ENCODE measurements at regions not wholly inside any gene's neighbourhood (a gene's known extent, or its start where the extent isn't known, plus 50 kb on each side); places are given as distances from the start of the nearest gene placed in this dataset.
"Not testable (repeated sequence)": the region's sequence is repeated elsewhere in the genome, so short reads cannot be mapped to it uniquely, and the experiment has no call there.

DNA sequence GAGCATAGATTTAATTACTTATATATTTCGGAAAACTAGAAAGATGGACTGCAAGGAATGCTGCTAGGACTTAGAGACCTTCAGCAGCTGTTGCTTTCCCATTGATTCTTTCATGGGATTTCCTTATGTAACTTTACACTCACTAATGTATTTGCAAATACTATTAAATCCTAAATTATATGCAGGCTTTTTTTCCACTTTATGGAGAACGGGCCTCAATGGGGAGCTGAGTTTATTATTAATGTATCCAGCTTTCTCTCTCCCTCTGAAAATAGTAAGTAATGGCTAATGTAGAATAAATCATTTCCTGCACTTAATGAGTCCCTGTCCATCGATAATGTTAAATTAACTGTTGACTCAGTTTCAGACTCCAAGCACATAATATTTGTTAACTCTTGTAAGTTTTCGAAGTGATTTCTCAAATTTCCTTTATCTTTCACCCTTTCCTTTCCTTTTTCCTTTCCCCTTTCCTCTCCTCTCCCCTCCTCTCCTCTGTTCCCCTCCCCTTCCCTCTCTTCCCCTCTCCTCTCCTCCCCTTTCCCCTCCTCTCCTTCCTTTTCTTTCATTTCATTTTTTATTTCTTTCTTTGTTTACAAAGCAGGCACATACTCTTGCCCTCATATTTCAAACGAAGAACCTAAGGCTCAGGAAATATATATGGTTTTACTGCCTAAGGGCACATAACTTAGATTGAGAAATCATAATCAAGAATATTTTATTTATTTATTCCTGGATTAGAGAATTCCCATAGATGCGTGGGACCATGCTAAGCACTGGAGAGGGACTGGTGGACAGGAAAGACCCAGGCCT is 503.6 kb downstream of the MMUT start:
- H3K27ac Mint-ChIP-seq: no peak overlapping the region
- Histone ChIP-seq H3K27ac (ENCODE audit: low read length) (no peak overlapping the region), H3K36me3 (ENCODE audit: control insufficient read depth in 2 of 2, extremely low read depth in 1 of 2, insufficient read depth in 1 of 2, low read length in 1 of 2) (no peaks in the 10 kb centered on the region), H3K4me3 (ENCODE audit: control insufficient read depth in 1 of 2, extremely low read depth in 1 of 2, low read length in 1 of 2) (no peak overlapping the region), H3K9me3 (no peaks in the 10 kb centered on the region), H3K4me1 (ENCODE audit: control insufficient read depth in 1 of 2, extremely low read depth in 1 of 2, insufficient read depth in 2 of 2, low read length in 2 of 2) (no peaks in the 10 kb centered on the region), H3K27me3 (replicated peaks in 1 of 2; ENCODE audit: control insufficient read depth in 2 of 2, extremely low read depth in 1 of 2, insufficient read depth in 2 of 2, low read length in 1 of 2) (no peaks in the 10 kb centered on the region)
- no peak overlapping the region for H3K4me3 Mint-ChIP-seq
- DNase-seq (no peak), ATAC-seq (replicated peaks in 1 of 4) (no peak)
- ChIA-PET CTCF (no interaction called here), POLR2A (no interaction called here)
- 59% methylated on average over 2 of the region's 6 CpGs for WGBS (ENCODE audit: insufficient coverage)
- no peaks in the 10 kb centered on the region for H3K27me3 Mint-ChIP-seq
- no peaks in the 10 kb centered on the region for H3K4me1 Mint-ChIP-seq
- peaks cover 7 to 18% (median 10%) of the 10 kb centered on the region in 3 donors for H3K9me3 Mint-ChIP-seq
- no peaks in the 10 kb centered on the region for H3K36me3 Mint-ChIP-seq

DNA sequence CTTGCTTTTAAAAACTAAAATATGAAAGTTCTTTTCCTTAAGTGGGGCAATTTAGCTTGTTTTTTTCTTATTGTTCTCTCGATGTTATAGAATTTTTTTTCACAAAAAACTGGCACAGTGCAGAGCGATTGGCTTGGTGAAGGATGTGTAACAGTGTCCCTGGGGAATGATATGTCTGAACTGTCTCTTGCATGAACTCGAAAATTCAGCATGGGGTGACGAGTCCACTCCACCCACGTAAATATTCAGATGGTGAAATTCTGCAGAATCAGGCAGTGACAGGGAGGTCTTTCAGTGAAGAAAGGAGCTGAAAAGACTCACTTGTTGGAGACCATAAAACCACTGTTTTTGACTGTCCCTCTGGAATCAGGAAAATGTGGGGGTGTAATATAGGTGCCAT is 505.3 kb downstream of the MMUT start:
- Histone ChIP-seq H3K27ac (ENCODE audit: low read length) (no peak overlapping the region), H3K4me3 (ENCODE audit: control insufficient read depth in 1 of 2, extremely low read depth in 1 of 2, low read length in 1 of 2) (no peak overlapping the region), H3K36me3 (ENCODE audit: control insufficient read depth in 2 of 2, extremely low read depth in 1 of 2, insufficient read depth in 1 of 2, low read length in 1 of 2) (no peaks in the 10 kb centered on the region), H3K27me3 (replicated peaks in 1 of 2; ENCODE audit: control insufficient read depth in 2 of 2, extremely low read depth in 1 of 2, insufficient read depth in 2 of 2, low read length in 1 of 2) (no peaks in the 10 kb centered on the region), H3K4me1 (ENCODE audit: control insufficient read depth in 1 of 2, extremely low read depth in 1 of 2, insufficient read depth in 2 of 2, low read length in 2 of 2) (no peaks in the 10 kb centered on the region), H3K9me3 (no peaks in the 10 kb centered on the region)
- Mint-ChIP-seq H3K27me3 (no peaks in the 10 kb centered on the region), H3K4me3 (no peak overlapping the region), H3K27ac (no peak overlapping the region), H3K4me1 (no peaks in the 10 kb centered on the region), H3K36me3 (no peaks in the 10 kb centered on the region), H3K9me3 (peaks cover 9 to 21% (median 9%) of the 10 kb centered on the region in 3 donors)
- no peak for DNase-seq
- POLR2A ChIA-PET: no interaction called here
- WGBS (ENCODE audit: insufficient coverage): 90% methylated on average over 2 of the region's 5 CpGs
- ATAC-seq (replicated peaks in 1 of 4): no peak
- CTCF ChIA-PET: no interaction called here

DNA sequence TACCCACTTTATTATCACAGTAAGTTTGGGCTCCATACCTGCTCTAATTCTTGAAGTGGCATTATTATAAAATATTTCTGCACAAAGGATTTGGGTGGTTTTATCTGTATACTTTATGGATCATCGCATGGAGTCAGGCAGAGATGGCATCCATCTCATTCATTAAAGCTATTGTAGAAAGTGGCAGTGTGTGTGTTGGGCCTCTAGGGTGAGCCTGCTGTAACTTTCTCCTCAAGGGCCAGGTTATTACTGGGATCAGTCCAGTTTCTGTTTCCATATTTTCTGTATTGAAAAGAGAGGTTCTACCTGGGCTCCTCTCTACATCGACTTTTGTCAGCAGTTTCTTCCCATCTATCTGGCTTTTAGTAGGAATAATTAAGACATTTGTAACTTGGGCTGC is 511.1 kb downstream of the MMUT start:
- ChIA-PET POLR2A (no interaction called here), CTCF (no interaction called here)
- H3K4me3 Mint-ChIP-seq: no peak overlapping the region
- no peak for ATAC-seq (replicated peaks in 1 of 4)
- peaks cover 8 to 13% (median 11%) of the 10 kb centered on the region in 3 donors for H3K9me3 Mint-ChIP-seq
- H3K27ac Mint-ChIP-seq: no peak overlapping the region
- no peaks in the 10 kb centered on the region for H3K27me3 ChIP-seq (replicated peaks in 1 of 2; ENCODE audit: control insufficient read depth in 2 of 2, extremely low read depth in 1 of 2, insufficient read depth in 2 of 2, low read length in 1 of 2)
- no CpG with 5 or more reads among the region's 2 CpGs for WGBS (ENCODE audit: insufficient coverage)
- no peaks in the 10 kb centered on the region for H3K27me3 Mint-ChIP-seq
- no peaks in the 10 kb centered on the region for H3K36me3 Mint-ChIP-seq
- H3K4me1 ChIP-seq (ENCODE audit: control insufficient read depth in 1 of 2, extremely low read depth in 1 of 2, insufficient read depth in 2 of 2, low read length in 2 of 2): no peaks in the 10 kb centered on the region
- no peaks in the 10 kb centered on the region for H3K4me1 Mint-ChIP-seq
- DNase-seq: no peak
- H3K9me3 ChIP-seq: peaks cover 2% of the 10 kb centered on the region
- no peak overlapping the region for H3K27ac ChIP-seq (ENCODE audit: low read length)
- no peak overlapping the region for H3K4me3 ChIP-seq (ENCODE audit: control insufficient read depth in 1 of 2, extremely low read depth in 1 of 2, low read length in 1 of 2)
- H3K36me3 ChIP-seq (ENCODE audit: control insufficient read depth in 2 of 2, extremely low read depth in 1 of 2, insufficient read depth in 1 of 2, low read length in 1 of 2): no peaks in the 10 kb centered on the region

DNA sequence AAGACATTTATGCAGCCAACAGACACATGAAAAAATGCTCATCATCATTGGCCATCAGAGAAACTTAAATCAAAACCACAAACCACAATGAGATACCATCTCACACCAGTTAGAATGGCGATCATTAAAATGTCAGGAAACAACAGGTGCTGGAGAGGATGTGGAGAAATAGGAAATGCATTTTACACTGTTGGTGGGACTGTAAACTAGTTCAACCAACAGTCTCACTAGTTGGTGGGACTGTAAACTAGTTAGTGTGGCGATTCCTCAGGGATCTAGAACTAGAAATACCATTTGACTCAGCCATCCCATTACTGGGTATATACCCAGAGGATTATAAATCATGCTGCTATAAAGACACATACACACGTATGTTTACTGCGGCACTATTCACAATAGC is 518.8 kb downstream of the MMUT start:
- H3K27ac Mint-ChIP-seq; CTCF ChIA-PET; H3K4me1 Mint-ChIP-seq; H3K4me3 ChIP-seq (ENCODE audit: control insufficient read depth in 1 of 2, extremely low read depth in 1 of 2, low read length in 1 of 2); H3K27me3 ChIP-seq (replicated peaks in 1 of 2; ENCODE audit: control insufficient read depth in 2 of 2, extremely low read depth in 1 of 2, insufficient read depth in 2 of 2, low read length in 1 of 2); ATAC-seq (replicated peaks in 1 of 4); H3K4me3 Mint-ChIP-seq; H3K4me1 ChIP-seq (ENCODE audit: control insufficient read depth in 1 of 2, extremely low read depth in 1 of 2, insufficient read depth in 2 of 2, low read length in 2 of 2); H3K36me3 ChIP-seq (ENCODE audit: control insufficient read depth in 2 of 2, extremely low read depth in 1 of 2, insufficient read depth in 1 of 2, low read length in 1 of 2); DNase-seq; POLR2A ChIA-PET; H3K36me3 Mint-ChIP-seq; H3K9me3 ChIP-seq; H3K27me3 Mint-ChIP-seq; H3K27ac ChIP-seq (ENCODE audit: low read length); H3K9me3 Mint-ChIP-seq: not testable (repeated sequence)
- no CpG with 5 or more reads among the region's 4 CpGs for WGBS (ENCODE audit: insufficient coverage)

- CTCF ChIA-PET: no interaction called here
- Histone ChIP-seq H3K4me3 (ENCODE audit: control insufficient read depth in 1 of 2, extremely low read depth in 1 of 2, low read length in 1 of 2) (no peak overlapping the region), H3K27ac (ENCODE audit: low read length) (no peak overlapping the region), H3K27me3 (replicated peaks in 1 of 2; ENCODE audit: control insufficient read depth in 2 of 2, extremely low read depth in 1 of 2, insufficient read depth in 2 of 2, low read length in 1 of 2) (no peaks in the 10 kb centered on the region), H3K36me3 (ENCODE audit: control insufficient read depth in 2 of 2, extremely low read depth in 1 of 2, insufficient read depth in 1 of 2, low read length in 1 of 2) (no peaks in the 10 kb centered on the region), H3K4me1 (ENCODE audit: control insufficient read depth in 1 of 2, extremely low read depth in 1 of 2, insufficient read depth in 2 of 2, low read length in 2 of 2) (no peaks in the 10 kb centered on the region), H3K9me3 (peaks cover 3% of the 10 kb centered on the region)
- DNase-seq (no peak), ATAC-seq (replicated peaks in 1 of 4) (no peak)
- Mint-ChIP-seq H3K9me3 (peaks cover 19 to 32% (median 25%) of the 10 kb centered on the region in 3 donors), H3K27me3 (no peaks in the 10 kb centered on the region), H3K4me3 (no peak overlapping the region), H3K36me3 (no peaks in the 10 kb centered on the region), H3K4me1 (no peaks in the 10 kb centered on the region), H3K27ac (no peak overlapping the region)
- POLR2A ChIA-PET: no interaction called here
Observed at GRCh38 chr6:48933136-48933535, 529.9 kb downstream of the MMUT start.

DNA sequence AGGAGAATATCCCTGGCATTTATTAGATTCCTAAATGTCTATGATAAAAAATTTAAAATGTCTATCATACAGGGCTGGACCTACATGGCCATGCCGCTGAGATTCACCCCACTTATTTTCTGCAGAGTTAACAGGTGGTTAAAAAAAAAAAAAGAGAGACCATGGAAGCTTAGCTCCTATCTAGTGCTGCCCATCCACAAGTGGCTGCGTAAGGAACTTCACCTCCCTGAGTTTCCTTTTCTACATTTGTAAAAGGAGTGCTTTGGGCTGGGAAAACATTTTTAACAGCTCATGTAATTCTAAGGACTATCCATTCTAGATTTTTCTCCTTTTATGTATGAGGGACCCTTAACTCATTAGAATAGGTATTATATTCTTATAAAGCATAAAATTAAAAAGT is 534.1 kb downstream of the MMUT start:
- Mint-ChIP-seq H3K27ac (no peak overlapping the region), H3K4me1 (no peaks in the 10 kb centered on the region), H3K4me3 (no peak overlapping the region), H3K27me3 (no peaks in the 10 kb centered on the region), H3K36me3 (no peaks in the 10 kb centered on the region), H3K9me3 (peaks cover 14 to 15% (median 15%) of the 10 kb centered on the region in 3 donors)
- ChIA-PET CTCF (interaction anchor here in 1 of 2 donors (0.7 kb wide), 1 partner anchor 362 kb away, joined by 5 read pairs; no protein-coding TSS in a partner anchor), POLR2A (no interaction called here)
- DNase-seq: no peak
- H3K4me1 ChIP-seq (ENCODE audit: control insufficient read depth in 1 of 2, extremely low read depth in 1 of 2, insufficient read depth in 2 of 2, low read length in 2 of 2): no peaks in the 10 kb centered on the region
- H3K27ac ChIP-seq (ENCODE audit: low read length): no peak overlapping the region
- H3K4me3 ChIP-seq (ENCODE audit: control insufficient read depth in 1 of 2, extremely low read depth in 1 of 2, low read length in 1 of 2): no peak overlapping the region
- ATAC-seq (replicated peaks in 1 of 4): no peak
- no peaks in the 10 kb centered on the region for H3K36me3 ChIP-seq (ENCODE audit: control insufficient read depth in 2 of 2, extremely low read depth in 1 of 2, insufficient read depth in 1 of 2, low read length in 1 of 2)
- no peaks in the 10 kb centered on the region for H3K27me3 ChIP-seq (replicated peaks in 1 of 2; ENCODE audit: control insufficient read depth in 2 of 2, extremely low read depth in 1 of 2, insufficient read depth in 2 of 2, low read length in 1 of 2)
- no CpG with 5 or more reads among the region's 2 CpGs for WGBS (ENCODE audit: insufficient coverage)
- no peaks in the 10 kb centered on the region for H3K9me3 ChIP-seq

DNA sequence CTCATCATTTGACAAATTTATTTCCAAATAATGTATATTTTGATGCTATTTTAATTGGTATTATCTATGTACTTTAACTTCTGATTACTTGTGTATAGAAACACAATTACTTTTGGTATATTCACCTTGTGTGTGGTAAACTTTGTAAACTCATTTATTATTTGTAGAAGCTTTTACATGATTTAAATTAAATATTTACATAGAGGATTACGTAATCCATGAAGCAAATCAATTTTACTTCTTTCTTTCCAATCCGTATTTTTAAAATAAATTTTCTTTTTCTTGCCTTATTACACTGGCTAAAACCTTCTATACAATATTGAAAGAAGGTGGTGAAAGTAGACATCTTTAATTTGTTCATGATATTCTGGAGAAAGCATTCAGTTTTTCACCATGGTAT is 540.2 kb downstream of the MMUT start:
- no peak for ATAC-seq (replicated peaks in 1 of 4)
- H3K4me1 Mint-ChIP-seq: no peaks in the 10 kb centered on the region
- CTCF ChIA-PET: no interaction called here

More for the DNA sequence above, 540.2 kb downstream of the MMUT start:
- Mint-ChIP-seq H3K9me3 (peaks cover 0 to 12% (median 6%) of the 10 kb centered on the region in 3 donors), H3K27me3 (no peaks in the 10 kb centered on the region), H3K4me3 (no peak overlapping the region), H3K36me3 (no peaks in the 10 kb centered on the region), H3K27ac (no peak overlapping the region)
- no CpG with 5 or more reads among the region's 2 CpGs for WGBS (ENCODE audit: insufficient coverage)
- Histone ChIP-seq H3K9me3 (no peaks in the 10 kb centered on the region), H3K4me1 (ENCODE audit: control insufficient read depth in 1 of 2, extremely low read depth in 1 of 2, insufficient read depth in 2 of 2, low read length in 2 of 2) (no peaks in the 10 kb centered on the region), H3K27me3 (replicated peaks in 1 of 2; ENCODE audit: control insufficient read depth in 2 of 2, extremely low read depth in 1 of 2, insufficient read depth in 2 of 2, low read length in 1 of 2) (no peaks in the 10 kb centered on the region), H3K27ac (ENCODE audit: low read length) (no peak overlapping the region), H3K36me3 (ENCODE audit: control insufficient read depth in 2 of 2, extremely low read depth in 1 of 2, insufficient read depth in 1 of 2, low read length in 1 of 2) (no peaks in the 10 kb centered on the region), H3K4me3 (ENCODE audit: control insufficient read depth in 1 of 2, extremely low read depth in 1 of 2, low read length in 1 of 2) (no peak overlapping the region)
- no peak for DNase-seq
- POLR2A ChIA-PET: no interaction called here
